Muscle layer of colon (tissue), 2 donors: ENCODE measurements at regions not wholly inside any gene's neighbourhood (a gene's known extent, or its start where the extent isn't known, plus 50 kb on each side); places are given as distances from the start of the nearest gene placed in this dataset.

Source experiments
- H3K27ac ChIP-seq: one replicate; pipeline ENCODE4 v1.7.0; 2013; ENCODE audit warnings: low read depth, mild to moderate bottlenecking, low read length, moderate library complexity
- H3K27me3 ChIP-seq, 2 donors: one replicate each; pipeline ENCODE4 v1.7.0; 2013; ENCODE audit warnings: low read length in 2 of 2, mild to moderate bottlenecking in 2 of 2; ENCODE audit not compliant: insufficient read depth in 2 of 2, control insufficient read depth in 1 of 2
- H3K36me3 ChIP-seq: one replicate; pipeline ENCODE4 v1.7.0; 2013; ENCODE audit warnings: mild to moderate bottlenecking, low read length; ENCODE audit not compliant: insufficient read depth
- H3K4me1 ChIP-seq: one replicate; pipeline ENCODE4 v1.7.0; 2013; ENCODE audit warnings: mild to moderate bottlenecking, low read length; ENCODE audit not compliant: insufficient read depth
- H3K4me3 ChIP-seq, 2 donors: one replicate each; pipeline ENCODE4 v1.7.0; 2013; ENCODE audit warnings: low read length in 2 of 2, low read depth in 1 of 2, mild to moderate bottlenecking in 1 of 2, moderate library complexity in 1 of 2
- H3K9ac ChIP-seq: one replicate; pipeline ENCODE4 v1.7.0; 2013; ENCODE audit warnings: low read length
- H3K9me3 ChIP-seq: one replicate; pipeline ENCODE4 v1.7.0; 2013; ENCODE audit warnings: mild to moderate bottlenecking, low read length
- donor health status: abdominal sarcoma.
- donor health status: Adenocarcinoma of cecum.

GRCh38 chr12:126086242-126086641 is 1021.0 kb downstream of the AACS start:
- Histone ChIP-seq H3K4me1 (no peaks in the 10 kb centered on the region), H3K9me3 (no peaks in the 10 kb centered on the region), H3K9ac (no peak overlapping the region), H3K27me3 (no peaks in the 10 kb centered on the region), H3K27ac (no peak overlapping the region), H3K4me3 (no peak overlapping the region), H3K36me3 (no peaks in the 10 kb centered on the region)

- Histone ChIP-seq H3K4me1 (no peaks in the 10 kb centered on the region), H3K27me3 (no peaks in the 10 kb centered on the region), H3K36me3 (no peaks in the 10 kb centered on the region), H3K4me3 (no peak overlapping the region), H3K27ac (no peak overlapping the region), H3K9me3 (no peaks in the 10 kb centered on the region), H3K9ac (no peak overlapping the region)
These were observed 1022.5 kb downstream of the AACS start for GRCh38 chr12:126087692-126088091.

GRCh38 chr12:126093908-126094307 is 1028.7 kb downstream of the AACS start:
- H3K9me3 ChIP-seq: no peaks in the 10 kb centered on the region
- no peaks in the 10 kb centered on the region for H3K4me1 ChIP-seq
- H3K27me3 ChIP-seq: no peaks in the 10 kb centered on the region
- no peak overlapping the region for H3K4me3 ChIP-seq
- no peak overlapping the region for H3K27ac ChIP-seq
- no peak overlapping the region for H3K9ac ChIP-seq
- H3K36me3 ChIP-seq: no peaks in the 10 kb centered on the region

- Histone ChIP-seq H3K27me3 (no peaks in the 10 kb centered on the region), H3K9ac (no peak overlapping the region), H3K4me3 (no peak overlapping the region), H3K9me3 (no peaks in the 10 kb centered on the region), H3K36me3 (no peaks in the 10 kb centered on the region), H3K27ac (no peak overlapping the region), H3K4me1 (no peaks in the 10 kb centered on the region)
These were observed 1030.7 kb downstream of the AACS start for GRCh38 chr12:126095748-126096510.

- H3K9me3 ChIP-seq: no peaks in the 10 kb centered on the region
- H3K36me3 ChIP-seq: no peaks in the 10 kb centered on the region
- H3K4me3 ChIP-seq: no peak overlapping the region
- no peak overlapping the region for H3K27ac ChIP-seq
- H3K9ac ChIP-seq: no peak overlapping the region
- H3K4me1 ChIP-seq: no peaks in the 10 kb centered on the region
- H3K27me3 ChIP-seq: no peaks in the 10 kb centered on the region
These were observed 1041.5 kb downstream of the AACS start for GRCh38 chr12:126106706-126107105.

GRCh38 chr12:126107659-126108058 is 1042.4 kb downstream of the AACS start:
- no peaks in the 10 kb centered on the region for H3K9me3 ChIP-seq
- no peaks in the 10 kb centered on the region for H3K36me3 ChIP-seq
- H3K27ac ChIP-seq: no peak overlapping the region
- H3K4me3 ChIP-seq: no peak overlapping the region
- no peaks in the 10 kb centered on the region for H3K4me1 ChIP-seq
- no peak overlapping the region for H3K9ac ChIP-seq
- no peaks in the 10 kb centered on the region for H3K27me3 ChIP-seq

- no peak overlapping the region for H3K9ac ChIP-seq
- H3K36me3 ChIP-seq: no peaks in the 10 kb centered on the region
- H3K4me3 ChIP-seq: no peak overlapping the region
- no peaks in the 10 kb centered on the region for H3K9me3 ChIP-seq
- H3K27me3 ChIP-seq: no peaks in the 10 kb centered on the region
- peaks cover under 1% of the 10 kb centered on the region for H3K4me1 ChIP-seq
- H3K27ac ChIP-seq: no peak overlapping the region
These were observed 1043.0 kb downstream of the AACS start for GRCh38 chr12:126108247-126108646.

GRCh38 chr12:126112141-126112540 is 1046.9 kb downstream of the AACS start:
- Histone ChIP-seq H3K27me3 (no peaks in the 10 kb centered on the region), H3K27ac (no peak overlapping the region), H3K9ac (no peak overlapping the region), H3K4me1 (peaks cover 12% of the 10 kb centered on the region), H3K9me3 (no peaks in the 10 kb centered on the region), H3K36me3 (no peaks in the 10 kb centered on the region), H3K4me3 (no peak overlapping the region)

GRCh38 chr12:126112849-126113248 is 1047.6 kb downstream of the AACS start:
- no peaks in the 10 kb centered on the region for H3K36me3 ChIP-seq
- H3K27ac ChIP-seq: no peak overlapping the region
- no peak overlapping the region for H3K4me3 ChIP-seq
- H3K4me1 ChIP-seq: peaks cover 12% of the 10 kb centered on the region
- H3K27me3 ChIP-seq: no peaks in the 10 kb centered on the region
- H3K9ac ChIP-seq: no peak overlapping the region
- no peaks in the 10 kb centered on the region for H3K9me3 ChIP-seq

GRCh38 chr12:126114441-126114840 is 1049.2 kb downstream of the AACS start:
- Histone ChIP-seq H3K9me3 (no peaks in the 10 kb centered on the region), H3K9ac (no peak overlapping the region), H3K36me3 (no peaks in the 10 kb centered on the region), H3K27me3 (no peaks in the 10 kb centered on the region), H3K27ac (no peak overlapping the region), H3K4me3 (no peak overlapping the region), H3K4me1 (peaks cover 12% of the 10 kb centered on the region)

- no peak overlapping the region for H3K27ac ChIP-seq
- no peaks in the 10 kb centered on the region for H3K36me3 ChIP-seq
These were observed 1052.3 kb downstream of the AACS start for GRCh38 chr12:126117502-126117901.

GRCh38 chr12:126139355-126139754 is 1074.1 kb downstream of the AACS start:
- Histone ChIP-seq H3K4me3 (no peak overlapping the region), H3K4me1 (no peaks in the 10 kb centered on the region), H3K27ac (no peak overlapping the region), H3K9me3 (peaks cover 9% of the 10 kb centered on the region), H3K9ac (no peak overlapping the region), H3K36me3 (no peaks in the 10 kb centered on the region), H3K27me3 (no peaks in the 10 kb centered on the region)

More at GRCh38 chr12:126117502-126117901, 1052.3 kb downstream of the AACS start:
- no peaks in the 10 kb centered on the region for H3K9me3 ChIP-seq
- peaks cover 12% of the 10 kb centered on the region for H3K4me1 ChIP-seq
- no peaks in the 10 kb centered on the region for H3K27me3 ChIP-seq
- no peak overlapping the region for H3K9ac ChIP-seq
- H3K4me3 ChIP-seq: no peak overlapping the region
